H9 (cell line): ENCODE measurements at regions not wholly inside any gene's neighbourhood (a gene's known extent, or its start where the extent isn't known, plus 50 kb on each side); places are given as distances from the start of the nearest gene placed in this dataset.

Experiments used
- DNase-seq: peaks from one replicate; pipeline ENCODE4 v3.0.0-alpha.2; 2017
- H2AFZ ChIP-seq: one replicate; pipeline ENCODE4 v1.6.1; 2013; ENCODE audit warnings: mild to moderate bottlenecking, low read length, control low read depth, moderate library complexity
- H2AK5ac ChIP-seq: 2 replicates; pipeline ENCODE4 v1.6.1; 2013; ENCODE audit warnings: low read length, control low read depth, mixed read lengths; ENCODE audit not compliant: insufficient read length
- H2BK120ac ChIP-seq: one replicate; pipeline ENCODE4 v1.6.1; 2013; ENCODE audit warnings: low read depth, mild to moderate bottlenecking, low read length, control low read depth, inconsistent platforms; ENCODE audit not compliant: poor library complexity, severe bottlenecking
- H2BK12ac ChIP-seq: 2 replicates; pipeline ENCODE4 v1.6.1; 2013; ENCODE audit warnings: low read length, control low read depth, mixed read lengths, low read depth; ENCODE audit not compliant: insufficient read length
- H2BK15ac ChIP-seq: 2 replicates; pipeline ENCODE4 v1.6.1; 2013; ENCODE audit warnings: low read depth, low read length, control low read depth
- H2BK20ac ChIP-seq: one replicate; pipeline ENCODE4 v1.6.1; 2013; ENCODE audit warnings: low read depth, mild to moderate bottlenecking, low read length, control low read depth, inconsistent platforms; ENCODE audit not compliant: poor library complexity, severe bottlenecking
- H2BK5ac ChIP-seq: 2 replicates; pipeline ENCODE4 v1.6.1; 2013; ENCODE audit warnings: low read length, control low read depth, mixed read lengths; ENCODE audit not compliant: insufficient read length
- H3K14ac ChIP-seq: 2 replicates; pipeline ENCODE4 v1.6.1; 2013; ENCODE audit warnings: low read length, control low read depth; ENCODE audit not compliant: insufficient read depth
- H3K18ac ChIP-seq: 2 replicates; pipeline ENCODE4 v1.6.1; 2013; ENCODE audit warnings: low read depth, mild to moderate bottlenecking, mixed read lengths, low read length, control low read depth; ENCODE audit not compliant: insufficient read length
- H3K23ac ChIP-seq: 2 replicates; pipeline ENCODE4 v1.6.1; 2013; ENCODE audit warnings: low read length, control low read depth, mixed read lengths, low read depth; ENCODE audit not compliant: insufficient read length
- H3K23me2 ChIP-seq: 2 replicates; pipeline ENCODE4 v1.6.1; 2013; ENCODE audit warnings: low read depth, mild to moderate bottlenecking, mixed read lengths, low read length, control low read depth; ENCODE audit not compliant: insufficient read length, poor library complexity, severe bottlenecking
- H3K27ac ChIP-seq: 2 replicates; pipeline ENCODE4 v1.5.1; 2013; ENCODE audit warnings: low read length, control low read depth, mixed read lengths, low read depth; ENCODE audit not compliant: insufficient read length
- H3K27me3 ChIP-seq: 2 replicates; pipeline ENCODE4 v1.6.1; 2013; ENCODE audit warnings: low read length, control low read depth, inconsistent platforms; ENCODE audit not compliant: insufficient read depth
- H3K4ac ChIP-seq: 2 replicates; pipeline ENCODE4 v1.6.1; 2013; ENCODE audit warnings: low read depth, mild to moderate bottlenecking, control low read depth, inconsistent platforms, low read length, moderate library complexity
- H3K4me1 ChIP-seq: 2 replicates; pipeline ENCODE4 v1.6.1; 2013; ENCODE audit warnings: low read length, control low read depth, inconsistent platforms; ENCODE audit not compliant: insufficient read depth
- H3K4me2 ChIP-seq: 2 replicates; pipeline ENCODE4 v1.6.1; 2013; ENCODE audit warnings: low read length, control low read depth, mixed read lengths; ENCODE audit not compliant: insufficient read length, insufficient read depth
- H3K56ac ChIP-seq: 2 replicates; pipeline ENCODE4 v1.6.1; 2013; ENCODE audit warnings: low read depth, mild to moderate bottlenecking, mixed read lengths, low read length, control low read depth; ENCODE audit not compliant: insufficient read length
- H3K79me1 ChIP-seq: 2 replicates; pipeline ENCODE4 v1.6.1; 2013; ENCODE audit warnings: low read depth, mild to moderate bottlenecking, moderate library complexity, low read length, control low read depth, inconsistent platforms; ENCODE audit not compliant: insufficient read depth, poor library complexity, severe bottlenecking
- H3K79me2 ChIP-seq: 2 replicates; pipeline ENCODE4 v1.6.1; 2013; ENCODE audit warnings: low read length, control low read depth, inconsistent platforms; ENCODE audit not compliant: insufficient read depth
- H3K9ac ChIP-seq: 2 replicates; pipeline ENCODE4 v1.6.1; 2013; ENCODE audit warnings: low read length, control low read depth, mixed read lengths; ENCODE audit not compliant: insufficient read length; ENCODE audit errors: extremely low read depth
- H3K9me3 ChIP-seq: one replicate; pipeline ENCODE4 v1.6.1; 2013; ENCODE audit warnings: low read depth, low read length, inconsistent platforms; ENCODE audit not compliant: control insufficient read depth
- H3T11ph ChIP-seq: one replicate; pipeline ENCODE4 v1.6.1; 2013; ENCODE audit warnings: mild to moderate bottlenecking, low read length, control low read depth, inconsistent platforms
- H4K20me1 ChIP-seq: one replicate; pipeline ENCODE4 v1.6.1; 2013; ENCODE audit not compliant: control insufficient read depth, insufficient read length, insufficient read depth
- H4K5ac ChIP-seq: 2 replicates; pipeline ENCODE4 v1.6.1; 2013; ENCODE audit warnings: low read depth, mild to moderate bottlenecking, mixed read lengths, low read length, control low read depth; ENCODE audit not compliant: insufficient read length
- H4K8ac ChIP-seq: replicated peaks from 2 replicates; pipeline ENCODE4 v1.6.1; 2013; ENCODE audit warnings: low read length, control low read depth, mixed read lengths, low read depth; ENCODE audit not compliant: insufficient read length
- H4K91ac ChIP-seq: 2 replicates; pipeline ENCODE4 v1.6.1; 2013; ENCODE audit warnings: low read depth, mild to moderate bottlenecking, moderate library complexity, mixed read lengths, low read length, control low read depth; ENCODE audit not compliant: insufficient read length
- H3K27ac Mint-ChIP-seq, 3 experiments: 2 replicates in 2 of 3; 3 replicates in 1 of 3; pipeline ENCODE4 v1.8.0; 2020 to 2021; ENCODE audit warnings: mixed read lengths in 3 of 3, mild to moderate bottlenecking in 1 of 3, moderate library complexity in 1 of 3
- H3K27me3 Mint-ChIP-seq: 2 replicates; pipeline ENCODE4 v1.8.0; 2021; ENCODE audit warnings: low read depth, mild to moderate bottlenecking, moderate library complexity, mixed read lengths
- H3K36me3 Mint-ChIP-seq, 3 experiments: 2 replicates in 2 of 3; 3 replicates in 1 of 3; pipeline ENCODE4 v1.8.0; 2020 to 2021; ENCODE audit warnings: low read depth in 3 of 3, mixed read lengths in 3 of 3; ENCODE audit not compliant: insufficient read depth in 1 of 3
- H3K4me1 Mint-ChIP-seq, 2 experiments: 2 replicates each; pipeline ENCODE4 v1.8.0; 2020; ENCODE audit warnings: mixed read lengths in 2 of 2
- H3K4me3 Mint-ChIP-seq, 2 experiments: 2 replicates in 1 of 2; 3 replicates in 1 of 2; pipeline ENCODE4 v1.8.0; 2020 to 2021; ENCODE audit warnings: mild to moderate bottlenecking in 2 of 2, mixed read lengths in 2 of 2, moderate library complexity in 1 of 2
- H3K9me3 Mint-ChIP-seq, 2 experiments: 2 replicates in 1 of 2; 3 replicates in 1 of 2; pipeline ENCODE4 v1.8.0; 2020; ENCODE audit warnings: mild to moderate bottlenecking in 2 of 2, mixed read lengths in 2 of 2, moderate library complexity in 1 of 2
- CTCF ChIP-seq: fragments of 200-600 bp; sonication (generic); conservative IDR thresholded peaks from 3 replicates; pipeline ENCODE4 v1.8.0; 2021; ENCODE audit warnings: antibody characterized with exemption, mild to moderate bottlenecking
- WGBS: extraction: QIAGEN DNeasy Blood & Tissue Kit; methylation state at CpG from one replicate; pipeline ENCODE4 v1.1.7; 2013; ENCODE audit warnings: missing lambda C conversion rate, low lambda C conversion rate, mixed read lengths; ENCODE audit not compliant: insufficient read length; ENCODE audit errors: extremely low coverage; 5-methylcytosine and 5-hydroxymethylcytosine counted together

- Histone ChIP-seq H3K79me2 (no peaks in the 10 kb centered on the region), H3K56ac (no peak overlapping the region), H4K8ac (no peak overlapping the region), H2AK5ac (no peak overlapping the region), H3K4me1 (no peaks in the 10 kb centered on the region), H3K18ac (no peak overlapping the region), H2BK5ac (no peak overlapping the region), H3K9me3 (no peaks in the 10 kb centered on the region), H2BK15ac (no peak overlapping the region), H3K23me2 (no peaks in the 10 kb centered on the region), H4K20me1 (no peaks in the 10 kb centered on the region), H4K91ac (no peak overlapping the region), H4K5ac (no peak overlapping the region), H2AFZ (no peak overlapping the region), H3K14ac (no peak overlapping the region), H3K4me2 (no peak overlapping the region), H2BK20ac (no peak overlapping the region), H2BK12ac (no peak overlapping the region), H3T11ph (no peak overlapping the region), H3K23ac (no peak overlapping the region), H3K27me3 (no peaks in the 10 kb centered on the region), H3K27ac (no peak overlapping the region), H3K9ac (no peak overlapping the region), H3K4ac (no peak overlapping the region), H3K79me1 (no peaks in the 10 kb centered on the region), H2BK120ac (no peak overlapping the region)
- no peak for DNase-seq
- WGBS = no CpG with 5 or more reads among the region's 1 CpG
- H3K4me1 Mint-ChIP-seq = no peaks in the 10 kb centered on the region
- no peaks in the 10 kb centered on the region for H3K9me3 Mint-ChIP-seq
- no peak for TF ChIP-seq CTCF
- peaks cover 5% of the 10 kb centered on the region for H3K27me3 Mint-ChIP-seq
- no peak overlapping the region for H3K4me3 Mint-ChIP-seq
- H3K27ac Mint-ChIP-seq = no peak overlapping the region
- H3K36me3 Mint-ChIP-seq = no peaks in the 10 kb centered on the region; a peak in 1 of 7 replicates
Observed at GRCh38 chr10:125466685-125467084, 216.3 kb downstream of the TEX36 start.
